Suprapubic skin (tissue), 4 donors: ENCODE measurements at regions not wholly inside any gene's neighbourhood (a gene's known extent, or its start where the extent isn't known, plus 50 kb on each side); places are given as distances from the start of the nearest gene placed in this dataset.

ENCODE experiments used
- DNase-seq, 2 donors: peaks; one replicate each; pipeline ENCODE4 v3.0.0-alpha.2; 2019; ENCODE audit warnings: low spot score in 2 of 2
- H3K27ac ChIP-seq: fragments of 200-600 bp; sonication (generic); one replicate; pipeline ENCODE4 v1.5.1; 2019
- H3K27me3 ChIP-seq: fragments of 200-600 bp; sonication (generic); one replicate; pipeline ENCODE4 v1.5.1; 2019
- H3K36me3 ChIP-seq: fragments of 200-600 bp; sonication (generic); one replicate; pipeline ENCODE4 v1.5.1; 2019
- H3K4me1 ChIP-seq: fragments of 200-600 bp; sonication (generic); one replicate; pipeline ENCODE4 v1.5.1; 2019
- H3K4me3 ChIP-seq: fragments of 200-600 bp; sonication (generic); one replicate; pipeline ENCODE4 v1.5.1; 2019; ENCODE audit warnings: mild to moderate bottlenecking
- H3K9me3 ChIP-seq: fragments of 200-600 bp; sonication (generic); one replicate; pipeline ENCODE4 v1.5.1; 2019
- EP300 ChIP-seq: sonication (generic); formaldehyde crosslinking; IDR thresholded peaks from one replicate; pipeline ENCODE4 v1.6.1; 2017; ENCODE audit warnings: antibody characterized with exemption
- POLR2A ChIP-seq, 2 donors: fragments of 450-650 bp; IDR thresholded peaks; one replicate each; pipeline ENCODE4 v1.6.1; 2017; ENCODE audit warnings: antibody characterized with exemption in 2 of 2, mild to moderate bottlenecking in 2 of 2, moderate library complexity in 2 of 2
- POLR2AphosphoS5 ChIP-seq, 3 donors: sonication (generic); formaldehyde crosslinking; IDR thresholded peaks; one replicate each; pipeline ENCODE4 v1.6.1; 2017; ENCODE audit warnings: antibody characterized with exemption in 3 of 3
- WGBS: methylation state at CpG from one replicate; pipeline ENCODE4 v1.1.5; 2018; 5-methylcytosine and 5-hydroxymethylcytosine counted together
- TF ChIP-seq, protein P1 (sequence below), 2 donors: fragments of 200-600 bp in 1 of 2; fragments of 450-650 bp in 1 of 2; sonication (generic) in 1 of 2; IDR thresholded peaks; one replicate each; pipeline ENCODE4 v1.5.1; 2016 to 2019; ENCODE audit warnings: antibody characterized with exemption in 2 of 2, mild to moderate bottlenecking in 1 of 2, moderate library complexity in 1 of 2

DNA sequence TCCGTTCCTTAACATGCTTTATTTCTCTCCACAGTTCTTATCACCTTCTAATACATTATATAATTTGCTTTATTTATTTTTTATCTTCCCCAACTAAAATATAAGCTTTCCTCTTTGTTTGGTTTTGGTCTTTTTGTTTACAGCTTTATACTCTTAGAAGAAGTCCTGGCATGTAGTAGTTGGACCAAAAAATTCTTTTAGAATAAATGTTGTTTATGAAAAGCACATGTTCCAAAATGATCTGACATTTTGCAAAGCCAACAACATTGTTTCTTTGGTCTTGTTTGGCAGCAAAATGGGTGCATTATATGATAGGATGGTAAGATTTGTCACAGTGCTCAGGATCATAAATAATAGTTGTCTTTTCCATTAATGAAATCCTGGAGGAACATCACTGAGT is 312.5 kb downstream of the LRIG3 start:
- no peaks in the 10 kb centered on the region for H3K27me3 ChIP-seq
- no peaks in the 10 kb centered on the region for H3K36me3 ChIP-seq
- no peak for DNase-seq
- H3K4me1 ChIP-seq: no peaks in the 10 kb centered on the region
- H3K27ac ChIP-seq: no peak overlapping the region
- TF ChIP-seq, protein P1, sequence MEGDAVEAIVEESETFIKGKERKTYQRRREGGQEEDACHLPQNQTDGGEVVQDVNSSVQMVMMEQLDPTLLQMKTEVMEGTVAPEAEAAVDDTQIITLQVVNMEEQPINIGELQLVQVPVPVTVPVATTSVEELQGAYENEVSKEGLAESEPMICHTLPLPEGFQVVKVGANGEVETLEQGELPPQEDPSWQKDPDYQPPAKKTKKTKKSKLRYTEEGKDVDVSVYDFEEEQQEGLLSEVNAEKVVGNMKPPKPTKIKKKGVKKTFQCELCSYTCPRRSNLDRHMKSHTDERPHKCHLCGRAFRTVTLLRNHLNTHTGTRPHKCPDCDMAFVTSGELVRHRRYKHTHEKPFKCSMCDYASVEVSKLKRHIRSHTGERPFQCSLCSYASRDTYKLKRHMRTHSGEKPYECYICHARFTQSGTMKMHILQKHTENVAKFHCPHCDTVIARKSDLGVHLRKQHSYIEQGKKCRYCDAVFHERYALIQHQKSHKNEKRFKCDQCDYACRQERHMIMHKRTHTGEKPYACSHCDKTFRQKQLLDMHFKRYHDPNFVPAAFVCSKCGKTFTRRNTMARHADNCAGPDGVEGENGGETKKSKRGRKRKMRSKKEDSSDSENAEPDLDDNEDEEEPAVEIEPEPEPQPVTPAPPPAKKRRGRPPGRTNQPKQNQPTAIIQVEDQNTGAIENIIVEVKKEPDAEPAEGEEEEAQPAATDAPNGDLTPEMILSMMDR (IDR thresholded peaks at IDR 0.05): no peak
- TF ChIP-seq EP300 (no peak), POLR2AphosphoS5 (IDR thresholded peaks at IDR 0.05) (no peak), POLR2A (IDR thresholded peaks at IDR 0.05) (no peak)
- H3K4me3 ChIP-seq: no peak overlapping the region
- WGBS: 44% methylated on average over 1 of the region's 1 CpG
- no peaks in the 10 kb centered on the region for H3K9me3 ChIP-seq

DNA sequence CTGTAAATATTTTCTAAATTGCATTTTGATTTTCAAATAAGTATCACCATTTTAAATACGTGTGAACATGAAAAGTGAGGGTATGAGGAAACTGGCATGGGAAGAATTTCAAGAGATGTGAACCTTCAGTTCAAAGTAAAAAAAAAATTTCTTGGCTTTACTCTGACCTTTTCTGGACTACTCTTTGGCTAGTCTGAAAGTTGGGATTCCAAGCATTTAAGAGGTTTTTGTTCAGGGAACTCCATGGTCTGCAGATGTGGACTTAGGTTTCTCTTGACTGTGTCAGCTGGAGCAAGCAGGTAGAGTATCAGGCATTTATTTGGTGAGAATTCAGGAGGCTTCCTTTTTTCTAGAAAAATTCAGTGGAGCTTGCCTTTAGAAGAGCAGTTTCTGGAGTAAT is 311.6 kb downstream of the LRIG3 start:
- 55% methylated on average over 1 of the region's 1 CpG for WGBS
- H3K27me3 ChIP-seq: no peaks in the 10 kb centered on the region
- TF ChIP-seq, protein P1 (IDR thresholded peaks at IDR 0.05): no peak
- no peak for TF ChIP-seq POLR2AphosphoS5 (IDR thresholded peaks at IDR 0.05)
- TF ChIP-seq EP300: no peak
- TF ChIP-seq POLR2A (IDR thresholded peaks at IDR 0.05): no peak
- no peaks in the 10 kb centered on the region for H3K9me3 ChIP-seq
- H3K27ac ChIP-seq: no peak overlapping the region
- DNase-seq: no peak
- H3K4me3 ChIP-seq: no peak overlapping the region
- H3K4me1 ChIP-seq: no peaks in the 10 kb centered on the region
- no peaks in the 10 kb centered on the region for H3K36me3 ChIP-seq

DNA sequence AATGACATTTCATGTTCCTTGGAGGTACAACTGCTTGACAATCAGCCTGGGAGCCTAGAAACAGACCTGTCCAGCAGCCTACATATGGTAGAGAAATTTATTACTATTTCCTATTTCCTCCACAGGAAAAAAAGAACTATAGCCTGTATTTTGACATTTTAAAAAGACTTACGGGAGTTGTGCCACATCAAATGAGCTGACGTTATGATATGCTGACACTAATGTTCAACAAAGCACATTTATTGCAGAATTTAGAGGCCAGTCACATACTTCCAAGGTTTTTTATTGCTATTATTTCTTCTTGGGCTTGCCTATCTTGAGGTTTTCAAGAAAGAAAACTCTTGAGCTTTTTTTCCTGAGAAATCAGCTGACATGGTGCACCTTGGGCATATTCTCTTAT is 305.3 kb downstream of the LRIG3 start:
- 82% methylated on average over 2 of the region's 2 CpGs for WGBS

DNA sequence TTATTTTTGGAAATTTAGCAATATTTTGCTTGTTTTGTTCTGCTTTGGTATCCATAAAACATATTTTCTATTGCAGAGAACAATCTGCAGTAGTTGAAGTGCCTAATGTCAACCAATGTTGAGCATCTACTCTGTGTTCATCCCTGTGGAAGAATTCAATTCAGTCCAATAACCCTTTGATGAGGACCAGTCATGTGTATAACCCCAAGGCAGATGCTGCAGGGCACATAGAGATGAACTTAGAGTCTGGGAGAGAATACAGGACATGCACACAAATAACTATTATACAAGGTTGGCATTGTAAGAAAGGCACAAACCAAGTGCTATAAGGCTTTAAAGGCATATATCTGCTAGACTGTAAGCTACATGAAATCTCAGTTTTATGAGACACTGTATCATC is 304.7 kb downstream of the LRIG3 start:
- DNase-seq: no peak

More for the DNA sequence above, 305.3 kb downstream of the LRIG3 start:
- DNase-seq: no peak
- Histone ChIP-seq H3K9me3 (no peaks in the 10 kb centered on the region), H3K4me3 (no peak overlapping the region), H3K27ac (no peak overlapping the region), H3K4me1 (no peaks in the 10 kb centered on the region), H3K27me3 (no peaks in the 10 kb centered on the region), H3K36me3 (no peaks in the 10 kb centered on the region)
- TF ChIP-seq POLR2AphosphoS5 (IDR thresholded peaks at IDR 0.05) (no peak), POLR2A (IDR thresholded peaks at IDR 0.05) (no peak), EP300 (no peak)
- TF ChIP-seq, protein P1 (IDR thresholded peaks at IDR 0.05): no peak

DNA sequence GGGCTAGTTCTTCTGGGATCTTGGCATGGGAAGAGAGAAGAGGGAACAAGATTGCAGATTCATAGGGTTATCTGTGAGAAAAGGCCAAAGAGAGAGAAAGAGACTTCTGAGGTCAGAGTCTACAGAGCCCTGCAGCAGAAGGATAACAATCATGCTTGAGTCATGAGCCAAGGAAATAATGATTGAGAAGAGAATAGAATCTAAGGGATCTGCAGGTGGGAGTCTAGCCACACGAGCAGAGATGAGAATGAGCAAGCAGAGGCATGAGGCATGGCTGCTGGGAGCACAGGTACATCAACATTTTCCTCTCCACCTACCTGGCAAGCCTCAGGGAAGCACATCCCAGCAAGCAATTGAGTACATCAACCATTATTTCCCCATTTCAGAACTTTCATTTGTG is 303.7 kb downstream of the LRIG3 start:
- Histone ChIP-seq H3K36me3 (no peaks in the 10 kb centered on the region), H3K27ac (no peak overlapping the region), H3K4me1 (no peaks in the 10 kb centered on the region), H3K4me3 (no peak overlapping the region), H3K27me3 (no peaks in the 10 kb centered on the region), H3K9me3 (no peaks in the 10 kb centered on the region)
- WGBS: 42% methylated on average over 1 of the region's 1 CpG
- DNase-seq: no peak
- TF ChIP-seq POLR2AphosphoS5 (IDR thresholded peaks at IDR 0.05) (no peak), EP300 (no peak), POLR2A (IDR thresholded peaks at IDR 0.05) (no peak)
- TF ChIP-seq, protein P1 (IDR thresholded peaks at IDR 0.05): no peak

More for the DNA sequence above, 304.7 kb downstream of the LRIG3 start:
- Histone ChIP-seq H3K27me3 (no peaks in the 10 kb centered on the region), H3K27ac (no peak overlapping the region), H3K4me3 (no peak overlapping the region), H3K36me3 (no peaks in the 10 kb centered on the region), H3K4me1 (no peaks in the 10 kb centered on the region), H3K9me3 (no peaks in the 10 kb centered on the region)
- TF ChIP-seq POLR2AphosphoS5 (IDR thresholded peaks at IDR 0.05) (no peak), EP300 (no peak), POLR2A (IDR thresholded peaks at IDR 0.05) (no peak)
- TF ChIP-seq, protein P1 (IDR thresholded peaks at IDR 0.05): no peak
